GM21381 (cell line): ENCODE measurements at regions not wholly inside any gene's neighbourhood (a gene's known extent, or its start where the extent isn't known, plus 50 kb on each side); places are given as distances from the start of the nearest gene placed in this dataset.

Experiments used
- ATAC-seq: cut with Tn5 transposase; IDR thresholded peaks from one replicate; pipeline ENCODE4 v1.9.1; 2021; ENCODE audit warnings: mild to moderate bottlenecking, moderate library complexity; ENCODE audit not compliant: unreplicated experiment

- ATAC-seq, result no peak
Observed at GRCh38 chr1:87265786-87266185, 62.9 kb upstream of the LMO4 start.

DNA sequence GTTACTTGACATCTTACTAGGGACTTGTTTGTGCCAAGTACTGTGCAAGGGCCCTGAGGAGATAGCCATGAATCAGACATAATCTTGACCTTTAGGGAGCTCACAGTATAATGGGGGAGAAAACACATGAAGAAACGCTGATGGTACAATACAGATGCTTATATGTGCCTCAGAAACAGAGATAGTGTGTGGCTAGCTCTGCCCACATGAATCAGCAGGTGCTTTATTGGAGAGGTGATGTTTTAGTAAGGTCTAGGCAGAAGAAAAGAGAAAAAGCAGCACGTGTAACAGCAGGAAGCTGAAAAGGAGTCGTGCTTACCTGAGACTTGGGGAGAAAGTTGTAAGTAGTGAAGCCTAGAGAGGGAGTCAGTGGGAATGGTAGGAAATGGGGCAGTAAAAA lies 60.6 kb upstream of the LMO4 start:
- no peak for ATAC-seq

GRCh38 chr1:87269921-87270320 lies 58.8 kb upstream of the LMO4 start:
- ATAC-seq, result no peak

DNA sequence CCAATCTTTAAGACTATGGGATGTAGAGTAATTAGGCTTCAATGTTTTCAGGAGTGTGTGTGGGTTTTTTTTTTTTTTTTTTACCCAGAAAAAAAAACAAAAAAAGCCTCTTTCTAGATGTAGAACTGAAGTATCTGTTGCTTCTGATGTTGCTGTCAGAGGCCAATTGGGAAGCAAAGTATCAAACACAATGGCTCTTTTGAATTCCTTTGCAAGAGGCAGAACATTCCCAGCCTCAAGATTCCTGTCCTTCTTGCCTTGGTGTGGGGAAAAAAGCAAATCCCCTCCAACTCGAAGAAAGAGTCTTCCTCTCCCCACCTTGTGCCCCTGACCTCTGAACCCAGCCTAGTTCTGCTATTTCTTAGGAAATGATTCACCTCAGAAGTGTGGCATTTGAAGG lies 55.4 kb upstream of the LMO4 start:
- no peak for ATAC-seq

DNA sequence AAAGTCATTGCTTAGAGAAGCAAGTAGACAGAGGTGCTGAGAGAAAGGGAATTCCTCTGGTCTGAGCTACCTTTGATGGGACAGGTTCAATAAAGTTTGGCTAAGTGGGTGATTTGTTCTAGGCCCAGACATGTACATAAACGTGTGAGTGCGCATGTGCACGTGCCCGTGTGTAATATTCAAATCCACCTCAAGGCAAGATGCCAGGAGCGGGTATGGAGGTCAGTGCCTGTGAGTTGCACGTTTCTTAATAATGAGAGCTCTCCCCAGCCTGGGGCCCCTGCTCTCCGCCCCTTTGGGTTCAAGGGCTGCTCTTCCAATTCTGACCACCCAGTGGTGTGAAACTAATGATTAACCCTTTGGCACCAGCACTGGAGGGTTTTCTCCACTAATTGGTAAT lies 53.8 kb upstream of the LMO4 start:
- no peak for ATAC-seq

DNA sequence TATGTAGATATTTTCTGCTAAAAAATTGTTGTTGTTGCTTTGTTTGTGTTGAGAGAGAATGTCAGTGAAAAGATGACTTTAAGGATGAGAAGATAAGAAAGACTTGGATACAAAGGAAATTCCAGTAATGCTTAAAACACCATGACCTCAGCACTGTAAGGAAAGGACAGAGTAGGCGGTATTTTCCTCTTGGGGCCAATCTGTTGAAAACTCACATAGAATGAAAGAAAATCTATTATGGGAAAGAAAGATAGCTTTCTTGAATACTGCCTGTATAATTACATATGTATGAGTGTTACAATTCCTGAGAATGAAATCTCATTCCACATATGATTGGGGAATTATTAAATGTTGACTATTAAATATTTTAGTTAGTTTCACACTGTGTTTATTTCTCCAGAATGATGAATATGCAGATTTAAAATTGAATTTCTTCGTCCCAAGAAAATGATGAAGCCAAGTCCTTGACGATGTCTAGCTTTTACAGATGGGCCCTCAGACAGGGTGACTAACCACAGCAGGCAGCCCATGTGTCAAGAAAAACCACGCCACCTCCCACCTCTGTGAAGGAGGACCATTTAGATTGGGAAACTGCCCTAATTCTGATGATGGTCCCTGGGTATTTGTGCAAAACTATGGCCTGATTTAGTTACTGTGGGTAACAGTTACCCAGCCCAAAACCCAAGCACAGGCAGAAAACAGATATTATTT lies 49.7 kb upstream of the LMO4 start:
- no peak for ATAC-seq
